GM06990 (cell line): ENCODE measurements at regions not wholly inside any gene's neighbourhood (a gene's known extent, or its start where the extent isn't known, plus 50 kb on each side); places are given as distances from the start of the nearest gene placed in this dataset.

Source experiments
- DNase-seq: peaks from one replicate; pipeline ENCODE4 v3.0.0-alpha.2; 2011; ENCODE audit not compliant: insufficient read length; ENCODE audit errors: extremely low read depth
- H3K27me3 ChIP-seq: replicated peaks from 2 replicates; pipeline ENCODE4 v1.6.0; 2011; ENCODE audit warnings: low read length; ENCODE audit not compliant: control insufficient read depth, insufficient read depth
- H3K36me3 ChIP-seq: 2 replicates; pipeline ENCODE4 v1.5.1; 2011; ENCODE audit warnings: low read length; ENCODE audit not compliant: control insufficient read depth, insufficient read depth
- H3K4me3 ChIP-seq: replicated peaks from 2 replicates; pipeline ENCODE4 v1.5.1; 2011; ENCODE audit warnings: low read depth, mild to moderate bottlenecking, control low read depth, low read length
- TF ChIP-seq, protein P1 (sequence below): IDR thresholded peaks from 2 replicates; pipeline ENCODE4 v1.5.1; 2011; ENCODE audit warnings: low read length, control low read depth, mild to moderate bottlenecking, inconsistent platforms; ENCODE audit not compliant: insufficient read depth, poor library complexity, severe bottlenecking

DNA sequence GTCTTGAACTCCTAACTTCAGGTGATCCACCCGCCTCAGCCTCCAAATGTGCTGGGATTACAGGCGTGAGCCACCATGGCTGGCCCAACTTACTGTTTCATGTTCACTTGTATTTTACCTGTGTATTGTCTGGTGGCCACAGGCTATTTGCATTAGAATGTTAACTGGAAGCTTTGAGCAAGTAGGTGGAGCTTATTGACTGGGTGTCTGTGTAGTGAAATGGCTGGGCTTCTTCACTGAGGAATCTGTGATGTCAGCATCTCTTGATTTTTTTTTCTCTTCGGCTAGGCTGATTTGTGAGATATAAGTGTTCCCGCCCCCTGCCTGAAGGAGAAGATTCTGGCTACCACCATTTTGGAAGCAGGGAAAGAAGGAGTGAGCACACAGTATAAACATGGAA, 237.8 kb upstream of the PEX5L start:
- TF ChIP-seq, protein P1, sequence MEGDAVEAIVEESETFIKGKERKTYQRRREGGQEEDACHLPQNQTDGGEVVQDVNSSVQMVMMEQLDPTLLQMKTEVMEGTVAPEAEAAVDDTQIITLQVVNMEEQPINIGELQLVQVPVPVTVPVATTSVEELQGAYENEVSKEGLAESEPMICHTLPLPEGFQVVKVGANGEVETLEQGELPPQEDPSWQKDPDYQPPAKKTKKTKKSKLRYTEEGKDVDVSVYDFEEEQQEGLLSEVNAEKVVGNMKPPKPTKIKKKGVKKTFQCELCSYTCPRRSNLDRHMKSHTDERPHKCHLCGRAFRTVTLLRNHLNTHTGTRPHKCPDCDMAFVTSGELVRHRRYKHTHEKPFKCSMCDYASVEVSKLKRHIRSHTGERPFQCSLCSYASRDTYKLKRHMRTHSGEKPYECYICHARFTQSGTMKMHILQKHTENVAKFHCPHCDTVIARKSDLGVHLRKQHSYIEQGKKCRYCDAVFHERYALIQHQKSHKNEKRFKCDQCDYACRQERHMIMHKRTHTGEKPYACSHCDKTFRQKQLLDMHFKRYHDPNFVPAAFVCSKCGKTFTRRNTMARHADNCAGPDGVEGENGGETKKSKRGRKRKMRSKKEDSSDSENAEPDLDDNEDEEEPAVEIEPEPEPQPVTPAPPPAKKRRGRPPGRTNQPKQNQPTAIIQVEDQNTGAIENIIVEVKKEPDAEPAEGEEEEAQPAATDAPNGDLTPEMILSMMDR: no peak
- Histone ChIP-seq H3K27me3 (no peaks in the 10 kb centered on the region), H3K4me3 (no peak overlapping the region), H3K36me3 (no peaks in the 10 kb centered on the region)
- no peak for DNase-seq

DNA sequence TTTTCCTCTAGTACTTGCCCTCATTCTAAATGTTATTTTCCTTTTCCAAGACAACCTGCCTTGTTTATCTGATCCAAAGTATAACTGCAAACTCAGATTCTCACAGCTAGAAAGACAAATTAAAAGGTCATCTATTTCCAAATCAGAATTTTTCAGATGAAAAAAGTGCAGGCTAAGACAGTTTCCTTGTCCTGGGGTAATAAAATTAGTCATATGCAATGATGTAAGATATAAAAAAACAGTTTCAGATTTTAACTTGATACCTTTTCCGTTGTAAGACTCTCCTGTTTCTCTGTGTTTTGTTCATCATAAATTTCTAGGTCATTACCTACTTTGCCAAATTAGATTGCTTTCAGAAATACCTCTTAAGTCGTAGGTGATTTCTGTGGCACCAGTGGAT, 238.4 kb upstream of the PEX5L start:
- TF ChIP-seq, protein P1: no peak
- no peaks in the 10 kb centered on the region for H3K27me3 ChIP-seq
- no peak overlapping the region for H3K4me3 ChIP-seq
- no peaks in the 10 kb centered on the region for H3K36me3 ChIP-seq
- DNase-seq: no peak

DNA sequence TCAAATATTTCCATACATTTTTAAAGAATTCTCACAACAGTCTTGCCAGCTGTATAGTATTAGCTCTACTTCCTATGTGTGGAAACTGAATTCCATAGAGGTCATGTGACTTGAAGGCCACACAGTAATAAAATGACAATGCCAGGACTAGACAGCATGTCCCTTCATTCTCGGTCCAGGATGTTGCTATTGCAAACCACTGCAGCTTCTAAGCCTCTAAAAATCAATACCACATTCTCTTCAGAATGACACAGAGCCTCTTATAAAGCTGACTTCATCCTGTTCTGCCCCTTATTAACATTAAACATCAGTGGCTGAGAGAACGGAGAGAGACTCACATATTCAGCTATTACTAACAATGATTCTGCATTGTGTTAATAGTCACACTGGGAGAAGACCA, 240.3 kb upstream of the PEX5L start:
- TF ChIP-seq, protein P1: no peak
- no peaks in the 10 kb centered on the region for H3K27me3 ChIP-seq
- DNase-seq: no peak
- H3K4me3 ChIP-seq: no peak overlapping the region
- H3K36me3 ChIP-seq: no peaks in the 10 kb centered on the region

DNA sequence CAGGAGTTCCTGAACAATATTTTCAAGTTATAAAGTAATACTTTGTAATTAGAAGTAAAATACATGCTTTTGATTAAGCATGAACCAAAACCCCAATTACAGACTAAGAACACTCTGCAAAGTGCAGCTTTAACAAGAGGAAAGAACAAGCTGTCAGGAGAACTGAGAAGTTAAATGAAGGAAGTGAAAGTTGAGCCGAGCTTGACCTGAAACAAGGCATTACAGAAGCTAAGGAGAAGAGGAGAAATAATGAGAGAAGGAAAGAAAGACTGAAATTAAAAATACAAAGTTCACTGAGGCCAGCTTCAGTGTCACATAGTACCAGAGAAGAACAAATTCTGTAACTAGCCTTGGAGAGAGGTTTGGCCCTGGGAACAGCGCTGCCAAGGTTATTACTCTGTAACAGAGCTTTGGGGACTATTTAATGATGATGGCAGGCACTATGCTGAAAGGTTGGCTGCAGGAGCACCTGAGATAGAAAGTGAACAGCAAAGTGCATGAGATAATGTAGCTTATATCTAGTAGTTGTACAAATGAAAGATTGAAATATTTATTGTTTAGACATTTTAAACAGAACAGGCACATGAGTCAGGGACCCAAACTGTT, 241.9 kb upstream of the PEX5L start:
- H3K4me3 ChIP-seq: no peak overlapping the region
- H3K36me3 ChIP-seq: no peaks in the 10 kb centered on the region
- H3K27me3 ChIP-seq: no peaks in the 10 kb centered on the region
- peak; percentile 47 for DNase-seq
- TF ChIP-seq, protein P1: no peak

DNA sequence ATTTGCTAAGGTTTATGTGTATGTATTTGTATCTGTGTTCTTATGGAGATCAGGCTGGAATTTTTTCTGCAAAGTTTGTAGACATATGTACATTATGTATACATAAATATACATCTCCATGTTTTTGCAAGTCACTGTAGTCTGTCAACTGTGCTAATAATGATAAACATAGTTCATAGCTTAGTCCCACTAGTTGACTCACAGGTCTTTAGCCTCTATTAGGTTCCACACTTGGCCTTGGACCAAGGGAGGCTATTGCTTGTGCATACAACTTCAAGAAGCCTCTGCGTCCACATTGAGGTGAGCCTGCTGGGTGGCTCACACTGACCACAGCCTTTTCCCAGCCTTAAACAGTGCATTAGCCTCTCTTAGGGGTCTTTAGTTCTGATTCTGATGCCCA, 243.8 kb upstream of the PEX5L start:
- Histone ChIP-seq H3K27me3 (no peaks in the 10 kb centered on the region), H3K4me3 (no peak overlapping the region), H3K36me3 (no peaks in the 10 kb centered on the region)
- no peak for DNase-seq
- TF ChIP-seq, protein P1: no peak

DNA sequence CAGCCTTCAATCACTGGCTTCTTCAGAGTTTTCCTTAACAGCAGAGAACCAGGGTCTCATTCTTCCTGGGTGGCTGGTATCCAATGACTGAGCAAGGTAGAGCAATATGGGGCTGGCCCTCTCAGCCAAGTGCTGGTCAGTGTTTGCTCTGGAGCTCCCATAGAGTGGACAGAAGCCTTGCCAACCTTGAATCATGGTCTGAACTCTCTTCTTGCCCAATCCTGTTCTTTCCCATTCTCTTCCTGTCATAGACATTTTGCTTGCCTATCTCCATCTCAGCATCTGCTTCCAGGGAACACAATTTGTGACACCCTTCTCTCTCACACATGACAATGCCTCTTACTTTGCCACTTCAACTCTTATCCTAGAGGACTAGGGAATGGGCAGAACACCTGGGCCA, 245.6 kb upstream of the PEX5L start:
- DNase-seq: no peak
- H3K36me3 ChIP-seq: no peaks in the 10 kb centered on the region
- H3K4me3 ChIP-seq: no peak overlapping the region
- TF ChIP-seq, protein P1: no peak
- no peaks in the 10 kb centered on the region for H3K27me3 ChIP-seq
